HepG2 (cell line): ENCODE measurements at regions not wholly inside any gene's neighbourhood (a gene's known extent, or its start where the extent isn't known, plus 50 kb on each side); places are given as distances from the start of the nearest gene placed in this dataset.
"Not testable (repeated sequence)": the region's sequence is repeated elsewhere in the genome, so short reads cannot be mapped to it uniquely, and the experiment has no call there.

Source experiments
- DNMT1 ChIP-seq: sonication (generic); formaldehyde crosslinking; IDR thresholded peaks from 2 replicates; pipeline ENCODE4 v1.5.1; 2020; ENCODE audit warnings: mild to moderate bottlenecking, missing genetic modification reagents
- EHMT2 ChIP-seq: fragments of 200-600 bp; sonication (generic); IDR thresholded peaks from 2 replicates; pipeline ENCODE4 v1.7.0; 2017; ENCODE audit warnings: antibody characterized with exemption, low read depth, low read length, borderline replicate concordance
- HDAC1 ChIP-seq: sonication (generic); formaldehyde crosslinking; IDR thresholded peaks from 2 replicates; pipeline ENCODE4 v1.5.1; 2020; ENCODE audit warnings: mild to moderate bottlenecking, missing genetic modification reagents
- KLF6 ChIP-seq: IDR thresholded peaks from 2 replicates; pipeline ENCODE4 v1.8.0; 2016; ENCODE audit warnings: missing biosample characterization, missing genetic modification reagents
- MXD4 ChIP-seq: IDR thresholded peaks from 2 replicates; pipeline ENCODE4 v1.6.1; 2016; ENCODE audit warnings: mild to moderate bottlenecking, missing biosample characterization, missing genetic modification reagents
- SKIL ChIP-seq: sonication (generic); formaldehyde crosslinking; IDR thresholded peaks from 2 replicates; pipeline ENCODE4 v1.8.0; 2022; ENCODE audit warnings: missing genetic modification reagents, mild to moderate bottlenecking, moderate library complexity, borderline replicate concordance
- SOX6 ChIP-seq, 2 experiments: fragments of 450-650 bp in 1 of 2; sonication (generic) in 1 of 2; formaldehyde crosslinking in 1 of 2; IDR thresholded peaks; 2 replicates each; pipeline versions ENCODE4 v1.4.0 to v1.6.1; 2017 to 2020; ENCODE audit warnings: antibody characterized with exemption in 1 of 2, mild to moderate bottlenecking in 1 of 2, missing genetic modification reagents in 1 of 2
- SP5 ChIP-seq: IDR thresholded peaks from 2 replicates; pipeline ENCODE4 v1.6.1; 2016; ENCODE audit warnings: low read depth, borderline replicate concordance
- TFDP1 ChIP-seq: IDR thresholded peaks from 2 replicates; pipeline ENCODE4 v1.6.1; 2016; ENCODE audit warnings: missing compliant biosample characterization, missing genetic modification reagents, borderline replicate concordance
- ZBTB4 ChIP-seq: sonication (generic); formaldehyde crosslinking; IDR thresholded peaks from 2 replicates; pipeline ENCODE4 v1.4.0; 2020; ENCODE audit warnings: missing genetic modification reagents, mild to moderate bottlenecking, borderline replicate concordance
- ZFX ChIP-seq: sonication (generic); formaldehyde crosslinking; IDR thresholded peaks from 2 replicates; pipeline ENCODE4 v1.4.0; 2020; ENCODE audit warnings: mild to moderate bottlenecking, low read depth, missing genetic modification reagents, moderate library complexity
- ZGPAT ChIP-seq: IDR thresholded peaks from 2 replicates; pipeline ENCODE4 v1.6.1; 2016; ENCODE audit warnings: mild to moderate bottlenecking
- ZNF225 ChIP-seq: sonication (generic); formaldehyde crosslinking; IDR thresholded peaks from 2 replicates; pipeline ENCODE4 v1.4.0; 2020; ENCODE audit warnings: mild to moderate bottlenecking, missing genetic modification reagents
- ZNF331 ChIP-seq: sonication (generic); formaldehyde crosslinking; IDR thresholded peaks from 2 replicates; pipeline ENCODE4 v1.4.0; 2020; ENCODE audit warnings: missing genetic modification reagents
- ZNF451 ChIP-seq: sonication (generic); formaldehyde crosslinking; IDR thresholded peaks from 2 replicates; pipeline ENCODE4 v1.5.0; 2020; ENCODE audit warnings: mild to moderate bottlenecking, missing genetic modification reagents
- ZNF761 ChIP-seq: sonication (generic); formaldehyde crosslinking; conservative IDR thresholded peaks from 2 replicates; pipeline ENCODE4 v1.4.0; 2020; ENCODE audit warnings: mild to moderate bottlenecking, missing genetic modification reagents
- ZNF792 ChIP-seq: IDR thresholded peaks from 2 replicates; pipeline ENCODE4 v1.6.1; 2016

- TF ChIP-seq ZNF451 (CRISPR knock-in tag) (0 out of 2 replicates have a peak, but pooled peaks have one; percentile 45), SP5 (CRISPR knock-in tag) (peak; percentile 59), KLF6 (CRISPR knock-in tag) (0 out of 2 replicates have a peak, but pooled peaks have one; percentile 13), MXD4 (peak; percentile 93), ZNF792 (0 out of 2 replicates have a peak, but pooled peaks have one; percentile 48), ZNF761 (CRISPR knock-in tag) (peak; percentile 85; the same call in 1 of the 2 replicates), ZBTB4 (peak; percentile 95; the same call in 1 of the 2 replicates), SOX6 (CRISPR knock-in tag; IDR thresholded peaks at IDR 0.05) (peak; percentile 82), HDAC1 (CRISPR knock-in tag) (peak; percentile 95), ZGPAT (CRISPR knock-in tag) (peak; percentile 65; the same call in 1 of the 2 replicates), ZNF225 (CRISPR knock-in tag) (0 out of 2 replicates have a peak, but pooled peaks have one; percentile 67), EHMT2 (peak; percentile 58; the same call in 1 of the 2 replicates), ZFX (CRISPR knock-in tag) (peak; percentile 84), TFDP1 (peak; percentile 54; the same call in 1 of the 2 replicates), DNMT1 (CRISPR knock-in tag) (peak; percentile 67; the same call in 1 of the 2 replicates), ZNF331 (CRISPR knock-in tag) (peak; percentile 96), SKIL (CRISPR knock-in tag) (peak; percentile 42; the same call in 1 of the 2 replicates)
- TF ChIP-seq SOX6 (IDR thresholded peaks at IDR 0.05) = not testable (repeated sequence)
These were observed 89.8 kb upstream of the METTL9 start (continued) for GRCh38 chr16:21509437-21510086.
